HG03520 (cell line): ENCODE measurements at regions not wholly inside any gene's neighbourhood (a gene's known extent, or its start where the extent isn't known, plus 50 kb on each side); places are given as distances from the start of the nearest gene placed in this dataset.

Source experiments
- ATAC-seq: cut with Tn5 transposase; IDR thresholded peaks from one replicate; pipeline ENCODE4 v1.9.1; 2021; ENCODE audit warnings: mild to moderate bottlenecking, moderate library complexity; ENCODE audit not compliant: unreplicated experiment

DNA sequence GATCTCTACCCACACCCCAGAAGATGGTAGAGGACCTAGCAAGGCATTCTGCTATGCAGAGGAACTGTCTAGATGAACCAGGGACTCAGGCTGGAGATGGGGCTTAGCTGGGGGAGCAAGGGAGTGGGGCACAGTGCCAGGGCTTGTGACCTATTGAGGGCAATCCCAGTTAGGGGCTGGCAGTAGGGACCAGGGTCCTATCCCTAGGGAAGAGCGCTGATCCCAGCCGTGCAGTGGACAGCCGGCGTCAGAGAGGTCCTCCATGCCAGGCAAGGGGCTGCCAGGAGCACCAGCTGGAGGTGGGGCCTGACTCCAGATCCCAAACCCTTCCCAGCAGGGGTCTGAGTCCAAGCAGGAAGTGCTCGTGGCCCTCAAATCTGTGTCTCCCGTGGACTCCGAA is 52.7 kb upstream of the NEURL1B start:
- no peak for ATAC-seq

DNA sequence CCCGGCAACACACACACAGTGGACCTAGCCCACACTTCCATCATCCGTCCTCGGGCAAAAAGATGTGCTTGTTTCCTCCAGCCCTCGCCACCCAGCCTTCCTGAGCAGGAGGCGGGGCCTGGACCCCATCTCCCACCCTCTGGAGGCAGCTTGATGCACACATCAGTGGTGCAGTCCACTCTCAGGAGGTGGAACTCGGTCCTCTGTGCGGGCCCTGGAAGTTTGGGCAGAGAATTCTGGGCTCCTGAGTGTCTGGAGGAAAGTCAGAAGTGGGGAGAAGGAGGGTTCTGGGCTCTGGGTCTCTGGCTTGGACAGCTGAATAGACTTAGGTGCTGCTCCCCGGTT is 54.0 kb upstream of the NEURL1B start:
- ATAC-seq, result no peak

GRCh38 chr5:172586125-172587060 is 54.7 kb upstream of the NEURL1B start:
- no peak for ATAC-seq

GRCh38 chr5:172585114-172585513 is 55.9 kb upstream of the NEURL1B start:
- ATAC-seq, result no peak

GRCh38 chr5:172584638-172585037 is 56.4 kb upstream of the NEURL1B start:
- ATAC-seq, result no peak

DNA sequence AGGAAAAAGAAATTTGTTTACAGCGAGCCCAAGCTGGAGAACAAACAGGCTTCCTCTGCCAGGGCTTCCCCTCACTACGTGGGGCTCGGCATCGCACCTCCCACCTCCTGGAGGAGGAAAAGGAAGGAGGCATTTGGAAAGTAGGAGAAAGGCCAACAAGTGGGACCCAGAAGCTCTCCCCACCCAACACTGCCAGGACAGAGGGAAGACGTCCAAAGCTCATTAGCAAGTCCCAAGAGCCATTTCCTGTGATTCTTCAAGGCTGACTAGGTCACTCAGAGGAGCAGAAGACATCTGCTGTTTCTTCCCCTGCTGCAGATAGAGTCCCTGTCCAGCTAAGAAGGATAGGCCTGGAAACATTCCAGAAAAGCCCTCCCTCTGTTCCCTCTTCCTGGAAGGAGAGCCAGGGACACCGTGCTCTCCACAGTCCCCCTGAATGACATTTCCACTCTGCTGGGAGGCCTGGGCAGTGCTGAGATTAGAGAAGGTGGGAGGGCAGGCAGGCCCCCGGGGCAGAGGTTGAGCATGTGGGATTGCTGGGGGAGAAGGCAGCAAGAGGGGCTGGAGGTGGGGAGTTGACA is 57.0 kb upstream of the NEURL1B start:
- no peak for ATAC-seq

DNA sequence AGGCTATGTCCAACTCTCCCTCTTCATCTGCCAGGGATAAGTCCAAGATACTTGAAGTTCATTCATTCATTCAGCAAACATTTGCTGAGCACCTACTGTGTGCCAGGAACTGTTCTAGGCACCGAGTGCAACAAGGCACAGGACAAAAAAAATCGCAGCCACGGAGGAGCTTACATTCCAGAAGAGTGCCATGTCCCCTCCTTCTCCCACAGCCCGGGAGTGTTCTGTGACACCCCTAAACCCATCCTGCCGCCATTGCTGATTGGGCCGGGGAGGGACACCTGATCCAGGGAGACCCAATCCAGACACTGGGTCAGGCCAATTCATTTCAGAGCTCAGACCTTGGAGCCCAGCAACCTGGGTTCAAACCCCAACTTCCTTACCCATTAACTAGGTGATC is 58.1 kb upstream of the NEURL1B start:
- ATAC-seq, result no peak

GRCh38 chr5:172581315-172581714 is 59.7 kb upstream of the NEURL1B start:
- ATAC-seq, result no peak

GRCh38 chr5:172579403-172579990 is 61.6 kb upstream of the NEURL1B start:
- no peak for ATAC-seq

GRCh38 chr5:172577267-172577909 is 63.7 kb upstream of the NEURL1B start:
- no peak for ATAC-seq

DNA sequence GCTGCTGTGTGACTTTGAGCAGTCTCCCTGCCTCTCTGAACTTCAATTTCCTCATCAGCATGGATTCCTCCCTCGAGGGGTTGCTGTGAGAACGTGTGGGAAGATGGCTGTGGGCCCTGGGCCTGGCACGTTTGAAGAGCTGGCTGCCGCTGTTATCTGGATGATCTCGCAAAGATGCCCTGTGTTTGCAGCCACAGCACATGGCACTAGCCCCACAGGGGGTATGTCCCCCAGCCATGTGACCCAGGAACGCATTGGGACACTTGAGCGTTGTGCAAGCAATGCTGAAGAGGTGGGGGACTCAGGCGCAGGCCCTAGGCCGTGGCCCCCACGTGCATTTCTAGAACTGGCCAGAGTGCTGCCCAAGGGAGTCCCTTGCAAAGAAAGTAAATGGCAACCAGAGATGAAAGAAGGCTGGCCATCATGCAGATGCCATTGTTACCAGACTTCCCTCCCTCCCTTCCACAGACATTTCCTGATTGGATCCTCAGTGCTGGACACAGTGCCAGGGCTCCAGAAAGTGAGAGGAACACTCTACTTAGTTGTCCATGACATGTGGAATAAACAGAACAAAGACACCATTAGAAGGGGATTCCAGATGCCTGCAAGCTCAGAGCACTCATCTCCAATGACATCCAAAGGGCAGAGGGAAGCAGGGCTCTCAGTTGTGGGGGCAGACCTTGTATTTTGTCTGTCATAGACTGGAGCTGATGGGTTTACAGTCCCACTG is 65.1 kb upstream of the NEURL1B start:
- no peak for ATAC-seq

- ATAC-seq, result no peak
These were observed 65.6 kb upstream of the NEURL1B start for GRCh38 chr5:172575416-172575815.

GRCh38 chr5:172574871-172575223 is 66.2 kb upstream of the NEURL1B start:
- no peak for ATAC-seq

DNA sequence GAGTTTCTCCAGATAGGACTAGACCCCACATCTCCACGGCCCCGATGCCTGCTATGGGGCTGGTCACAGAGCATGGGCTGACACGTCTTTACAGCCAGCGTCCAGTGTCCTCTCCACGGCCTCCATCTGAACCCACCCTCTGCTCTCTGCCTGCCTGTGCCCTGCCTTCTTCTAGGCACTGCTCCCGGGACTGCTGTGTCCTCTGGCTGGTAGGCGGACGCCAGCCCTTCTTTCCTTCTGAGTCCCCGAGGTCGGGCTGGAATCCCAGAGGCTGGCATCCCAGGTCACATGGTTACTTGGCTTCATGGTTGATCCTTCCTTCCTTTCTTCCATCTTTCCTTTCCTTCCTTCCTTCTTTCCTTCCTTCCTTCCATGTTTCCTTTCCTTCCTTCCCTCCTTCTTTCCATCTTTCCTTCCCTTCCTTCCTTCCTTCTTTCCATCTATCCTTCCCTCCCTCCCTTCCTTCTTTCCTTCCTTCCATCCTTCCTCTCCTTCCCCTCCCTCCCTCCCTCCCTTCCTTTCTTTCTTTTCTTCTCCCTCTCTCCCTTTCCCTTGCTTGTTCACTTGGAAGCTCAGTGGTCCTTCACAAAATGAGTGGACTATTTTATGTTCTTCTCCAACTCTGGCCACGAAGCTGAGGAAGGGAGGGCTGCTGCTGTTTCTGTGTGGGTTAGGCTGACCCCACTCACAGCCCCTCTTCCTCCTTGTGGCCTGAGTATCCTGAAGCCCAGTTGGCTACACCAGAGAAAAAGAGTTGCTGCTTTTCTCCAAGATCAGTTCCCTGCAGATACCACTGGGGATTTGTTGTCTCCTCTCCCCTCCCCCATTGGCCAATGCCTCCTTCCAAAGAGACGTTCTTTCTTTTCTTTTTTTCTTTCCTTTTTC is 66.8 kb upstream of the NEURL1B start:
- no peak for ATAC-seq

DNA sequence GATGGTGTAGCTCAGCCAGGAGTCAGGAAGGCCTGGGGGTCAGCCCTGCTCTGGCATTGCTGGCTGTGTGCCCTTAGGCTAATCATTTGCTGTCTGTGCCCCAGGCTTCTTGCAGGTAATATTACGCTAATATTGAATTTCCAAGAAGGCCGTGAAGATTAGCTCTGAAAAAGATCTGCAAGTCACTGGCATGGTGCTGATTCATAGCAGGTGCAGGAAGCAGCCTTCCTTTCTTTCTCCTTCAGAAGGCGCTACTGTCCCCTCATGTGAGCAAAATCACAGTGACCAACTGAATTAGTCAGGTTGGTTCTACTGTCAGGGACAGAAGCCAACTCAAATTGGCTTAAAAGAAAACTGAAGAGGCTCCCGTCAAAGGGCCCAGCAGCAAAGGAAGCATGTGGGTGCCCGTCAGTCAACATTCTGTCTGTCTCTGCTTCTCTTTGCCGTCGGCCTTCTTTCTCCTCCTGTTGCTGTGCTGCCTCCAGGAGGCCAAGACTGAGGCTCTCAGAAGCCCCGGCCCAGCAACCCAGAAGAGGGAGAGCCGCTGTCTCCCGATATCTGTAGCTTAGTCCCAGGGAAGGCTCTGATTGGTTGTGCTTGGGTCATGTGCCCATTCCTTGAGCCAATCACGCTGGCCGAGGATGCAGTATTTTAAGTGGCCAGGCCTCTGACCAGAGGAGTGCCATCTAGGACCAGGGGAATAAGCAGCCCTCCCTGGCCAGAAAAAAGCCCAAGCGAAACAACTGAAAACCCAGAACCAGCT is 67.8 kb upstream of the NEURL1B start:
- no peak for ATAC-seq

- no peak for ATAC-seq
These were observed 68.6 kb upstream of the NEURL1B start for GRCh38 chr5:172572440-172572839.

DNA sequence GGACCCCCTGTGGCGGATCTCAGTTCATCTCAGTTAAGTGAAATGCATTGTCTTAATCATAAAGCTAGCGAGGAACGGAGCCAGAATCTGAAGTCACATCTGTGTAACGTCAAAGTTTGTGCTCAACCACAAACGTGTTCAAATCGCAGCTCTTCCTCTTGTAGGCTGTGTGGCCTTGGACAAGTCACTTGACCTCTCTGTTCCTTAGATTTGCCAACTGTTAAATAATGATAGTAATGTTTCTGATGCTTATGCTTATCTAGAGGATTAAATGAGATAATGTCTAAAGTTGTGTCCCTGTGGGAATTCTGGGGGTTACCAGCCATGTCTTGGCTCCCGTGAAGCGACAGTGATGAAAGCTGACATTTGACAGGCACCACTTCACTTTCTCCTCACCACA is 69.2 kb upstream of the NEURL1B start:
- no peak for ATAC-seq

GRCh38 chr5:172571413-172571812 is 69.7 kb upstream of the NEURL1B start:
- no peak for ATAC-seq

- ATAC-seq, result no peak
These were observed 70.3 kb upstream of the NEURL1B start for GRCh38 chr5:172570594-172571334.
